ENCODE measurements at regions not wholly inside any gene's neighbourhood (a gene's known extent, or its start where the extent isn't known, plus 50 kb on each side); places are given as distances from the start of the nearest gene placed in this dataset.

- TF ChIP-seq CTCF (conservative IDR thresholded peaks at IDR 0.05; ENCODE audit: low read length) (no peak), EZH2phosphoT487 (IDR thresholded peaks at IDR 0.05; ENCODE audit: borderline replicate concordance, low read depth, low read length) (no peak)
Measured at GRCh38 chr5:126274076-126274762, 149.0 kb upstream of the GRAMD2B start.
